ENCODE measurements at regions not wholly inside any gene's neighbourhood (a gene's known extent, or its start where the extent isn't known, plus 50 kb on each side); places are given as distances from the start of the nearest gene placed in this dataset.

DNA sequence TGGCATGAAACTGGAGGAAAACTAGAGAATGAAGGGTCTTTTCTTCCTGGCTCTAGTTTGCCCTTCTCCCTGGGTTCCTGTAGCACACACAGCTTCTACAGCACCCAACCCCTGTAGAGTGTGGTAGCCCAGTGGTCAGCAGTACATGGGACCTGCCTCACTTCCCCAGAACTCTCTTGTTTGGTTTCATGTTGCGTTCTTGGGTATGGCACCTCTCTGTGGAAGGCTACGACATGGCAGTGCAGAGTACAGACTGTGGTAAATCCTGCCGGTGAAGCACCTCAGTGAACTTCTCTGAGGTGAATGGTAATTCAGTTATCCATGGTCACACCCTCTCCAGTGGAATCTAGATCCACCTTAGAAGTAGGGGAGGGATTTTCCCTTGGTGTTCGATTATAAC, 105.5 kb downstream of the TLR4 start:
- no peaks in the 10 kb centered on the region for H4K20me1 ChIP-seq (ENCODE audit: control insufficient read depth, insufficient read depth, insufficient read length)
- no peak overlapping the region for H3T11ph ChIP-seq (ENCODE audit: low read length)
- H3K23me2 ChIP-seq (ENCODE audit: insufficient read length, low read depth, low read length, poor library complexity, severe bottlenecking), result no peaks in the 10 kb centered on the region
- no peaks in the 10 kb centered on the region for H3K79me1 ChIP-seq (ENCODE audit: insufficient read depth, low read depth, low read length, poor library complexity, severe bottlenecking)
- Mint-ChIP-seq H3K9me3 (no peaks in the 10 kb centered on the region; a peak in 1 of 5 replicates), H3K27me3 (ENCODE audit: low read depth) (no peaks in the 10 kb centered on the region), H3K4me3 (no peak overlapping the region), H3K4me1 (peaks cover 0 to 2% of the 10 kb centered on the region in 2 experiments; a peak in 1 of 4 replicates), H3K36me3 (ENCODE audit: insufficient read depth in 1 of 3, low read depth in 3 of 3) (no peaks in the 10 kb centered on the region), H3K27ac (no peak overlapping the region)
- TF ChIP-seq, protein P1, sequence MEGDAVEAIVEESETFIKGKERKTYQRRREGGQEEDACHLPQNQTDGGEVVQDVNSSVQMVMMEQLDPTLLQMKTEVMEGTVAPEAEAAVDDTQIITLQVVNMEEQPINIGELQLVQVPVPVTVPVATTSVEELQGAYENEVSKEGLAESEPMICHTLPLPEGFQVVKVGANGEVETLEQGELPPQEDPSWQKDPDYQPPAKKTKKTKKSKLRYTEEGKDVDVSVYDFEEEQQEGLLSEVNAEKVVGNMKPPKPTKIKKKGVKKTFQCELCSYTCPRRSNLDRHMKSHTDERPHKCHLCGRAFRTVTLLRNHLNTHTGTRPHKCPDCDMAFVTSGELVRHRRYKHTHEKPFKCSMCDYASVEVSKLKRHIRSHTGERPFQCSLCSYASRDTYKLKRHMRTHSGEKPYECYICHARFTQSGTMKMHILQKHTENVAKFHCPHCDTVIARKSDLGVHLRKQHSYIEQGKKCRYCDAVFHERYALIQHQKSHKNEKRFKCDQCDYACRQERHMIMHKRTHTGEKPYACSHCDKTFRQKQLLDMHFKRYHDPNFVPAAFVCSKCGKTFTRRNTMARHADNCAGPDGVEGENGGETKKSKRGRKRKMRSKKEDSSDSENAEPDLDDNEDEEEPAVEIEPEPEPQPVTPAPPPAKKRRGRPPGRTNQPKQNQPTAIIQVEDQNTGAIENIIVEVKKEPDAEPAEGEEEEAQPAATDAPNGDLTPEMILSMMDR (conservative IDR thresholded peaks at IDR 0.05), result peak; percentile 22; the same call in 1 of the 3 replicates
- H3K9me3 ChIP-seq (ENCODE audit: control insufficient read depth, low read depth, low read length), result no peaks in the 10 kb centered on the region
- no peak overlapping the region for H2BK15ac ChIP-seq (ENCODE audit: low read depth, low read length)
- no peak overlapping the region for H2BK5ac ChIP-seq (ENCODE audit: insufficient read length, low read length)
- H2AK5ac ChIP-seq (ENCODE audit: insufficient read length, low read length), result no peak overlapping the region
- no peak overlapping the region for H3K27ac ChIP-seq (ENCODE audit: insufficient read length, low read depth, low read length)
- H2BK120ac ChIP-seq (ENCODE audit: low read depth, low read length, poor library complexity, severe bottlenecking), result no peak overlapping the region
- no peak overlapping the region for H2BK20ac ChIP-seq (ENCODE audit: low read depth, low read length, poor library complexity, severe bottlenecking)
- no peaks in the 10 kb centered on the region for H3K4me1 ChIP-seq (ENCODE audit: insufficient read depth, low read length)
- H2AFZ ChIP-seq (ENCODE audit: low read length), result no peak overlapping the region
- no peak for DNase-seq
- H3K27me3 ChIP-seq (ENCODE audit: insufficient read depth, low read length), result no peaks in the 10 kb centered on the region
- H3K56ac ChIP-seq (ENCODE audit: insufficient read length, low read depth, low read length), result no peak overlapping the region
- no peak overlapping the region for H3K18ac ChIP-seq (ENCODE audit: insufficient read length, low read depth, low read length)
- H3K23ac ChIP-seq (ENCODE audit: insufficient read length, low read depth, low read length), result no peak overlapping the region
- no peak overlapping the region for H4K91ac ChIP-seq (ENCODE audit: insufficient read length, low read depth, low read length)
- H3K14ac ChIP-seq (ENCODE audit: insufficient read depth, low read length), result no peak overlapping the region
- no peak overlapping the region for H4K8ac ChIP-seq (replicated peaks; ENCODE audit: insufficient read length, low read depth, low read length)
- no peak overlapping the region for H2BK12ac ChIP-seq (ENCODE audit: insufficient read length, low read depth, low read length)
- WGBS (ENCODE audit: extremely low coverage, insufficient read length, low lambda C conversion rate), result no CpG with 5 or more reads among the region's 4 CpGs
- no peak overlapping the region for H3K4me2 ChIP-seq (ENCODE audit: insufficient read depth, insufficient read length, low read length)
- H3K4ac ChIP-seq (ENCODE audit: low read depth, low read length), result no peak overlapping the region
- no peak overlapping the region for H4K5ac ChIP-seq (ENCODE audit: insufficient read length, low read depth, low read length)
- no peak overlapping the region for H3K9ac ChIP-seq (ENCODE audit: extremely low read depth, insufficient read length, low read length)
- no peaks in the 10 kb centered on the region for H3K79me2 ChIP-seq (ENCODE audit: insufficient read depth, low read length)

All from H9 (cell line).